Astrocyte (in vitro differentiated cells and primary cell): ENCODE measurements at regions not wholly inside any gene's neighbourhood (a gene's known extent, or its start where the extent isn't known, plus 50 kb on each side); places are given as distances from the start of the nearest gene placed in this dataset.

Source experiments
- CTCF ChIP-seq: IDR thresholded peaks from 2 replicates; pipeline ENCODE4 v1.5.1; 2011; ENCODE audit warnings: low read depth, mild to moderate bottlenecking, inconsistent platforms, low read length, moderate library complexity; ENCODE audit not compliant: insufficient read depth
- EZH2 ChIP-seq: IDR thresholded peaks from 2 replicates; pipeline ENCODE4 v1.6.1; 2012; ENCODE audit warnings: mild to moderate bottlenecking, low read length, inconsistent platforms; ENCODE audit not compliant: insufficient read depth

- TF ChIP-seq CTCF (no peak), EZH2 (no peak)
Observed at GRCh38 chr11:96567176-96567575, 177.4 kb downstream of the JRKL start.
